Uterus (tissue), 2 donors: ENCODE measurements at regions not wholly inside any gene's neighbourhood (a gene's known extent, or its start where the extent isn't known, plus 50 kb on each side); places are given as distances from the start of the nearest gene placed in this dataset.

Experiments used
- POLR2A ChIP-seq, 2 donors: fragments of 450-650 bp; IDR thresholded peaks; one replicate each; pipeline ENCODE4 v1.6.1; 2016; ENCODE audit warnings: antibody characterized with exemption in 2 of 2, mild to moderate bottlenecking in 1 of 2, moderate library complexity in 1 of 2
- TF ChIP-seq, protein P1 (sequence below), 4 experiments: fragments of 200-600 bp in 2 of 4; fragments of 450-650 bp in 2 of 4; sonication (generic) in 2 of 4; IDR thresholded peaks; one replicate each; pipeline ENCODE4 v1.5.1; 2016 to 2019; ENCODE audit warnings: antibody characterized with exemption in 4 of 4, mild to moderate bottlenecking in 2 of 4, moderate library complexity in 1 of 4

GRCh38 chr10:110357871-110358270, 53.2 kb upstream of the SMNDC1 start:
- TF ChIP-seq, protein P1, sequence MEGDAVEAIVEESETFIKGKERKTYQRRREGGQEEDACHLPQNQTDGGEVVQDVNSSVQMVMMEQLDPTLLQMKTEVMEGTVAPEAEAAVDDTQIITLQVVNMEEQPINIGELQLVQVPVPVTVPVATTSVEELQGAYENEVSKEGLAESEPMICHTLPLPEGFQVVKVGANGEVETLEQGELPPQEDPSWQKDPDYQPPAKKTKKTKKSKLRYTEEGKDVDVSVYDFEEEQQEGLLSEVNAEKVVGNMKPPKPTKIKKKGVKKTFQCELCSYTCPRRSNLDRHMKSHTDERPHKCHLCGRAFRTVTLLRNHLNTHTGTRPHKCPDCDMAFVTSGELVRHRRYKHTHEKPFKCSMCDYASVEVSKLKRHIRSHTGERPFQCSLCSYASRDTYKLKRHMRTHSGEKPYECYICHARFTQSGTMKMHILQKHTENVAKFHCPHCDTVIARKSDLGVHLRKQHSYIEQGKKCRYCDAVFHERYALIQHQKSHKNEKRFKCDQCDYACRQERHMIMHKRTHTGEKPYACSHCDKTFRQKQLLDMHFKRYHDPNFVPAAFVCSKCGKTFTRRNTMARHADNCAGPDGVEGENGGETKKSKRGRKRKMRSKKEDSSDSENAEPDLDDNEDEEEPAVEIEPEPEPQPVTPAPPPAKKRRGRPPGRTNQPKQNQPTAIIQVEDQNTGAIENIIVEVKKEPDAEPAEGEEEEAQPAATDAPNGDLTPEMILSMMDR (IDR thresholded peaks at IDR 0.05) = no peak
- TF ChIP-seq POLR2A (IDR thresholded peaks at IDR 0.05) = no peak
